RWPE2 (cell line): ENCODE measurements at regions not wholly inside any gene's neighbourhood (a gene's known extent, or its start where the extent isn't known, plus 50 kb on each side); places are given as distances from the start of the nearest gene placed in this dataset.

Experiments
- ATAC-seq: fragments of 200-7000 bp; cut with Tn5 transposase; 3 replicates; pipeline ENCODE4 v1.9.1; 2021; ENCODE audit warnings: low read depth
- DNase-seq: peaks from one replicate; pipeline ENCODE4 v3.0.0-alpha.2; 2020; ENCODE audit warnings: low spot score
- H3K27ac ChIP-seq: fragments of 450-650 bp; 2 replicates; pipeline ENCODE4 v1.5.1; 2017; ENCODE audit warnings: mild to moderate bottlenecking; ENCODE audit not compliant: poor library complexity, severe bottlenecking
- H3K27me3 ChIP-seq: fragments of 250-450 bp; sonication (Bioruptor Pico); 2 replicates; pipeline ENCODE4 v1.5.1; 2021; ENCODE audit warnings: mild to moderate bottlenecking, moderate library complexity; ENCODE audit not compliant: insufficient read depth, poor library complexity, severe bottlenecking
- H3K36me3 ChIP-seq: fragments of 250-450 bp; sonication (Bioruptor Pico); 2 replicates; pipeline ENCODE4 v1.5.1; 2020; ENCODE audit warnings: low read depth, mild to moderate bottlenecking, moderate library complexity
- H3K4me1 ChIP-seq: fragments of 250-450 bp; sonication (Bioruptor Pico); 2 replicates; pipeline ENCODE4 v1.5.1; 2021; ENCODE audit warnings: mild to moderate bottlenecking, moderate library complexity; ENCODE audit not compliant: insufficient read depth, poor library complexity, severe bottlenecking
- H3K4me3 ChIP-seq: fragments of 250-450 bp; sonication (Bioruptor Pico); 2 replicates; pipeline ENCODE4 v1.5.1; 2021; ENCODE audit warnings: mild to moderate bottlenecking, moderate library complexity; ENCODE audit not compliant: severe bottlenecking
- H3K9me3 ChIP-seq: fragments of 250-450 bp; sonication (Bioruptor Pico); 2 replicates; pipeline ENCODE4 v1.5.1; 2021; ENCODE audit warnings: mild to moderate bottlenecking, moderate library complexity; ENCODE audit not compliant: severe bottlenecking
- TF ChIP-seq, protein P1 (sequence below): fragments of 450-650 bp; IDR thresholded peaks from one replicate; pipeline ENCODE4 v1.5.1; 2017; ENCODE audit warnings: mild to moderate bottlenecking, moderate library complexity; ENCODE audit not compliant: poor library complexity, severe bottlenecking

DNA sequence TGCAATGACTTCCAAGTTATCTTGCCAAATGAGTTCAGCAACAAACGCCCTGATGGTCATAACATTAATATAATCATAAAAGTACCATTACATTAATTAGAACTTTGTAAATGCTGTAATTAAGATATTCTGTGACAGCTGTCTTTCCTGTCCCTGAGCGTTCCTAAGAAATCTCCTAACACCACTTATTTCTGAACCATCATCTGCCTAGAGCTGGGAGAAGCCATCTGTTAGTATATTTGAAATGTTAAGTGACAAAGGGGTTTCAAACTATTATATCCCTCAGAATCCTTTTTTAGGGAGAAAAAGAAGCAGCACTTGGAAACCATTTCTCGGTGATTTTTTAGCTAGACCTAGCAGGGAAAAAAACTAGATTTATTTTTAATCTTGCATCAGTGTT lies 657.5 kb downstream of the FAM181B start:
- no peaks in the 10 kb centered on the region for H3K4me1 ChIP-seq
- H3K9me3 ChIP-seq = no peaks in the 10 kb centered on the region
- ATAC-seq (no peak), DNase-seq (no peak)
- H3K36me3 ChIP-seq = no peaks in the 10 kb centered on the region
- no peaks in the 10 kb centered on the region for H3K27me3 ChIP-seq
- H3K4me3 ChIP-seq = no peak overlapping the region
- TF ChIP-seq, protein P1, sequence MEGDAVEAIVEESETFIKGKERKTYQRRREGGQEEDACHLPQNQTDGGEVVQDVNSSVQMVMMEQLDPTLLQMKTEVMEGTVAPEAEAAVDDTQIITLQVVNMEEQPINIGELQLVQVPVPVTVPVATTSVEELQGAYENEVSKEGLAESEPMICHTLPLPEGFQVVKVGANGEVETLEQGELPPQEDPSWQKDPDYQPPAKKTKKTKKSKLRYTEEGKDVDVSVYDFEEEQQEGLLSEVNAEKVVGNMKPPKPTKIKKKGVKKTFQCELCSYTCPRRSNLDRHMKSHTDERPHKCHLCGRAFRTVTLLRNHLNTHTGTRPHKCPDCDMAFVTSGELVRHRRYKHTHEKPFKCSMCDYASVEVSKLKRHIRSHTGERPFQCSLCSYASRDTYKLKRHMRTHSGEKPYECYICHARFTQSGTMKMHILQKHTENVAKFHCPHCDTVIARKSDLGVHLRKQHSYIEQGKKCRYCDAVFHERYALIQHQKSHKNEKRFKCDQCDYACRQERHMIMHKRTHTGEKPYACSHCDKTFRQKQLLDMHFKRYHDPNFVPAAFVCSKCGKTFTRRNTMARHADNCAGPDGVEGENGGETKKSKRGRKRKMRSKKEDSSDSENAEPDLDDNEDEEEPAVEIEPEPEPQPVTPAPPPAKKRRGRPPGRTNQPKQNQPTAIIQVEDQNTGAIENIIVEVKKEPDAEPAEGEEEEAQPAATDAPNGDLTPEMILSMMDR = no peak
- H3K27ac ChIP-seq = no peak overlapping the region

DNA sequence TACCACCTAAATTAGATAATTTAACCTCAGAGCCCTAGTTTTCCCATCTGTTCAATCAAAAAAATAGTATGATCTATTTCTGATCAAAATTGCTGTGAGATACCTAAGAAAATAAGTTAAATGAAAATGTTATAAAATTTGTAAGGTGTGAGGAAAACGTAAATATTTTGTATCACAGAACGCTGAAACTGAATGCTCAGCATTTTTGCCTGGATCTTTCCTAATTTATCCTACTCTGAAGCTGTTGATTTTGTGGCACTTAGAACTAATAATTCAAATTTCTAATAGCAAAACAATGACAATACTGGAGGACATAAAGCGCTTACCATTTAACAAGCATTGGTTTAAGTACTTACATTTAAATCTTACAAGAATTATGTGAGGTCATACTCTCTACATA lies 674.2 kb downstream of the FAM181B start:
- H3K36me3 ChIP-seq = no peaks in the 10 kb centered on the region
- no peak overlapping the region for H3K27ac ChIP-seq
- H3K4me1 ChIP-seq = no peaks in the 10 kb centered on the region
- H3K27me3 ChIP-seq = no peaks in the 10 kb centered on the region
- DNase-seq (no peak), ATAC-seq (no peak)
- H3K4me3 ChIP-seq = no peak overlapping the region
- H3K9me3 ChIP-seq = no peaks in the 10 kb centered on the region
- TF ChIP-seq, protein P1 = no peak

DNA sequence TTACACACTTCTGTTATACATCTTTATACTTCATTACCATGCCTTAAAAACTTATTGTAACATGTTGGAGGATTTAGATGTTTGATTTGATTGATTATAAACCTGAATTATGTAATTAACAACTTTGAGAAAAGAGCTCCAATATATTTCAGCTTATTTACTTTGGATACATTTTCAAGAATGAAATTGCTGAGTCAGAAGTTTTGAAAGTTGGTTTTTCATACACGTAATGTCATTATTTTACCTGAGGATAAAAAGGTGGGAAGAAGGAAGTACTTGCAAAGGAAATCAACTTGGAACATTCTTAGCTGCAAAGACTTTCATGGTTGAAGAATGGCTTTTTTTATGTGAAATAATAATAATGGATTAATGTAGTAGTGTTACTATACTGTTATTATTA lies 677.2 kb downstream of the FAM181B start:
- TF ChIP-seq, protein P1 = no peak
- no peaks in the 10 kb centered on the region for H3K9me3 ChIP-seq

DNA sequence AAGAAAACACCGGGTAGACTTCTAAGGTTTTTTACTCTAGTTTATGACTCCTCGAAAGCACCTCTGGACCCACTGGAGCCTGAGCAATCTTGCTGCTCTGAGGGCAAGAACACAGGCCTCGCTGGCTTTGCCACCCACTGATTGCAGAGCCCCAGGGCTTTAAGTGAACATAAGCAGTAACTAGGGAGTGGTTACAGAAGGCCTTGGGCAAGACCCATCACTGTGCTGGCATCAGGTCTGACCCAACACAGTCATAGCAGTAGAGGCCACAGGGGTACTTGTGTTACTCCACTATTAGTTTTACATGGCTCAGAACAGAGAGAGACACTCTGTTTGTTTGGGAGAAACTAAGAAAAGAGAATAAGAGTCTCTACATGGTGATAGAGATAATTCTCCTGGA lies 684.5 kb downstream of the FAM181B start:
- Histone ChIP-seq H3K36me3 (no peaks in the 10 kb centered on the region), H3K4me3 (no peak overlapping the region), H3K4me1 (no peaks in the 10 kb centered on the region), H3K27ac (no peak overlapping the region), H3K27me3 (no peaks in the 10 kb centered on the region), H3K9me3 (no peaks in the 10 kb centered on the region)
- no peak for ATAC-seq
- no peak for DNase-seq
- TF ChIP-seq, protein P1 = no peak

More for the DNA sequence above, 677.2 kb downstream of the FAM181B start:
- H3K27ac ChIP-seq = no peak overlapping the region
- H3K36me3 ChIP-seq = no peaks in the 10 kb centered on the region
- H3K4me3 ChIP-seq = no peak overlapping the region
- DNase-seq (no peak), ATAC-seq (no peak)
- H3K4me1 ChIP-seq = no peaks in the 10 kb centered on the region
- H3K27me3 ChIP-seq = no peaks in the 10 kb centered on the region

DNA sequence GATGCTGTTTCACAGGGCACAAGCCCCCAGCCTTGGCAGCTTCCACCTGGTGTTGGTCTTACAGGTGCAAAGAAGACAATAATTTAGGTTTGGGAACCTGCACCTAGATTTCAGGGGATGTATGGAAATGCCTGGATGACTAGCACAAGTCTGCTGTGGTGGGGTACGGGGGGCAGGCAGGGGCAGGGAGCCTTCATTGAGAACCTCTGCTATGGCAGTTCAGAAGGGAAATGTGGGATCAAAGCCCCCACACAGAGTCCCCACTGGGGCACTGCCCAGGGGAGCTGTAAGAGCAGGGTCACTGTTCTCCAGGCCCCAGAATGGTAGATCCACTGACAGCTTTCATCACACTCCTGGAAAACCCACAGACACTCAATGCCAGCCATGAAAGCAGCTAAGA lies 686.5 kb downstream of the FAM181B start:
- H3K4me3 ChIP-seq = no peak overlapping the region
- TF ChIP-seq, protein P1 = no peak
- no peaks in the 10 kb centered on the region for H3K36me3 ChIP-seq
- H3K4me1 ChIP-seq = no peaks in the 10 kb centered on the region
- no peak overlapping the region for H3K27ac ChIP-seq
- H3K9me3 ChIP-seq = no peaks in the 10 kb centered on the region
- ATAC-seq (no peak), DNase-seq (no peak)
- no peaks in the 10 kb centered on the region for H3K27me3 ChIP-seq
